ENCODE measurements at regions not wholly inside any gene's neighbourhood (a gene's known extent, or its start where the extent isn't known, plus 50 kb on each side); places are given as distances from the start of the nearest gene placed in this dataset.

DNA sequence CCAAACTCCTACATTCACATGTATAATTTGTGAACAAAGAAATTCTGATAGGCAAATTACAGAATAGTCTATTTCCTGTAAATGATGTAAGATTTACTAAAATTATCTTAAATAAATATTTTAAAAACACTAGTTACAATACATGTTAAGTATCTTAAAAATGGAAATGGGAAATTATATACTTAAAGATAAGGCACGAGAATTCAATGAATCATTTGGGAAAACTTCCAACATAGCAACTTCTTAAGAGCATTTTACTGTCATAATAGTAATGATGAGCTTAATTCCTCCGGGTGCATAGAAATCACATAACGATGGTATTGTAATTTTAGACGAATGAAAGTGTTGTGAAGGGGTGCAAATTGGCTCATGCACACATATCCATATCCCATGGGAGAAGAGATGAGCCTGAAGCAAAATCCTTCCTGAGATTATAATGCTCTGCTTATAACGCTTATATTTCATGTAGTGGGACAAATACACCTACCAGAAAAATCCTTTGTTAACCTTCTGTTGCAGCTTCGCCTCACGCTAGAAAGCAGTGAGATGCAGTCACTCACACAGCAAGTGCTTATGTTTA is 873.5 kb downstream of the PDHA2 start:
- no peak overlapping the region for H3K4me2 ChIP-seq (ENCODE audit: low read length)
- H3K27me3 ChIP-seq (ENCODE audit: insufficient read depth, low read length), result no peaks in the 10 kb centered on the region
- H3K79me2 ChIP-seq (ENCODE audit: insufficient read depth, low read length), result no peaks in the 10 kb centered on the region
- no peak overlapping the region for H3K27ac ChIP-seq (ENCODE audit: low read depth, low read length)
- no peaks in the 10 kb centered on the region for H4K20me1 ChIP-seq (ENCODE audit: insufficient read depth, low read length)
- H3K4me3 ChIP-seq (ENCODE audit: insufficient read depth, low read depth, low read length), result no peak overlapping the region
- peak; percentile 35 for DNase-seq (ENCODE audit: low read depth)
- Mint-ChIP-seq H3K4me1 (ENCODE audit: low read depth, unreplicated experiment) (no peaks in the 10 kb centered on the region), H3K4me3 (ENCODE audit: unreplicated experiment) (no peak overlapping the region), H3K9me3 (ENCODE audit: unreplicated experiment) (no peaks in the 10 kb centered on the region), H3K27ac (ENCODE audit: unreplicated experiment) (no peak overlapping the region), H3K36me3 (ENCODE audit: low read depth, unreplicated experiment) (no peaks in the 10 kb centered on the region), H3K27me3 (ENCODE audit: low read depth, unreplicated experiment) (no peaks in the 10 kb centered on the region)
- no peaks in the 10 kb centered on the region for H3K36me3 ChIP-seq (ENCODE audit: insufficient read depth, low read length)
- no peaks in the 10 kb centered on the region for H3K9me3 ChIP-seq (ENCODE audit: insufficient read depth, low read depth, low read length)
- no peak for TF ChIP-seq EZH2 (IDR thresholded peaks at IDR 0.05; ENCODE audit: insufficient read depth, low read length)
- TF ChIP-seq, protein P1, sequence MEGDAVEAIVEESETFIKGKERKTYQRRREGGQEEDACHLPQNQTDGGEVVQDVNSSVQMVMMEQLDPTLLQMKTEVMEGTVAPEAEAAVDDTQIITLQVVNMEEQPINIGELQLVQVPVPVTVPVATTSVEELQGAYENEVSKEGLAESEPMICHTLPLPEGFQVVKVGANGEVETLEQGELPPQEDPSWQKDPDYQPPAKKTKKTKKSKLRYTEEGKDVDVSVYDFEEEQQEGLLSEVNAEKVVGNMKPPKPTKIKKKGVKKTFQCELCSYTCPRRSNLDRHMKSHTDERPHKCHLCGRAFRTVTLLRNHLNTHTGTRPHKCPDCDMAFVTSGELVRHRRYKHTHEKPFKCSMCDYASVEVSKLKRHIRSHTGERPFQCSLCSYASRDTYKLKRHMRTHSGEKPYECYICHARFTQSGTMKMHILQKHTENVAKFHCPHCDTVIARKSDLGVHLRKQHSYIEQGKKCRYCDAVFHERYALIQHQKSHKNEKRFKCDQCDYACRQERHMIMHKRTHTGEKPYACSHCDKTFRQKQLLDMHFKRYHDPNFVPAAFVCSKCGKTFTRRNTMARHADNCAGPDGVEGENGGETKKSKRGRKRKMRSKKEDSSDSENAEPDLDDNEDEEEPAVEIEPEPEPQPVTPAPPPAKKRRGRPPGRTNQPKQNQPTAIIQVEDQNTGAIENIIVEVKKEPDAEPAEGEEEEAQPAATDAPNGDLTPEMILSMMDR (IDR thresholded peaks at IDR 0.05; ENCODE audit: insufficient read depth, low read depth, low read length), result no peak
- no peak for FAIRE-seq
- no peak overlapping the region for H3K9ac ChIP-seq (ENCODE audit: low read length)
- H2AFZ ChIP-seq (ENCODE audit: low read depth, low read length), result no peak overlapping the region
- H3K4me1 ChIP-seq (ENCODE audit: insufficient read depth, low read length), result no peaks in the 10 kb centered on the region

DNA sequence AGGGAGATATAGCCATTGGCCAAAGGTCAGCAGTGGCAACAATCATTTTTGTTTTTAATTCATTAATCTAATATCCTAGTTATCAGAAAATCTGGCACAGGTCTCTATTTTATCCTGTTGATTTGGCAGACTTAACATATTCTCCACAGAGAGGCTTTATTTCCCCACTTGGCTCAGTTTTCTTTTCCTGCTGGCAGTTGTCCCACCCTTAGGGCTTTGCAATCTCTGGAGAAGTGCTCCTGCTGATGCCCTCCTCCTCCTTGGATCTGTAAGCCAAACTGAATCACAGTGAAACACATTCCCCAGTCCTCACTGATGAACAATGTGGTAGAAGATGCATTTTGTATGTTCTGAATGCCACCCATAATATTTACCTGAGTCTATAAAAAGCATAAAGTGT is 889.7 kb downstream of the PDHA2 start:
- TF ChIP-seq, protein P1 (IDR thresholded peaks at IDR 0.05; ENCODE audit: insufficient read depth, low read depth, low read length), result no peak
- no peak for TF ChIP-seq EZH2 (IDR thresholded peaks at IDR 0.05; ENCODE audit: insufficient read depth, low read length)
- H3K79me2 ChIP-seq (ENCODE audit: insufficient read depth, low read length), result no peaks in the 10 kb centered on the region
- no peaks in the 10 kb centered on the region for H3K27me3 ChIP-seq (ENCODE audit: insufficient read depth, low read length)
- no peak overlapping the region for H3K4me2 ChIP-seq (ENCODE audit: low read length)
- H3K27ac Mint-ChIP-seq (ENCODE audit: unreplicated experiment), result no peak overlapping the region
- no peak overlapping the region for H2AFZ ChIP-seq (ENCODE audit: low read depth, low read length)
- H3K36me3 Mint-ChIP-seq (ENCODE audit: low read depth, unreplicated experiment), result no peaks in the 10 kb centered on the region
- no peak overlapping the region for H3K27ac ChIP-seq (ENCODE audit: low read depth, low read length)
- H3K9me3 ChIP-seq (ENCODE audit: insufficient read depth, low read depth, low read length), result peaks cover 3% of the 10 kb centered on the region
- no peak overlapping the region for H3K4me3 ChIP-seq (ENCODE audit: insufficient read depth, low read depth, low read length)
- H4K20me1 ChIP-seq (ENCODE audit: insufficient read depth, low read length), result no peaks in the 10 kb centered on the region
- peaks cover 13% of the 10 kb centered on the region for H3K9me3 Mint-ChIP-seq (ENCODE audit: unreplicated experiment)
- DNase-seq (ENCODE audit: low read depth), result peak; percentile 54
- no peak overlapping the region for H3K9ac ChIP-seq (ENCODE audit: low read length)
- no peaks in the 10 kb centered on the region for H3K36me3 ChIP-seq (ENCODE audit: insufficient read depth, low read length)
- no peaks in the 10 kb centered on the region for H3K4me1 ChIP-seq (ENCODE audit: insufficient read depth, low read length)
- H3K27me3 Mint-ChIP-seq (ENCODE audit: low read depth, unreplicated experiment), result no peaks in the 10 kb centered on the region
- no peaks in the 10 kb centered on the region for H3K4me1 Mint-ChIP-seq (ENCODE audit: low read depth, unreplicated experiment)
- no peak overlapping the region for H3K4me3 Mint-ChIP-seq (ENCODE audit: unreplicated experiment)
- no peak for FAIRE-seq

DNA sequence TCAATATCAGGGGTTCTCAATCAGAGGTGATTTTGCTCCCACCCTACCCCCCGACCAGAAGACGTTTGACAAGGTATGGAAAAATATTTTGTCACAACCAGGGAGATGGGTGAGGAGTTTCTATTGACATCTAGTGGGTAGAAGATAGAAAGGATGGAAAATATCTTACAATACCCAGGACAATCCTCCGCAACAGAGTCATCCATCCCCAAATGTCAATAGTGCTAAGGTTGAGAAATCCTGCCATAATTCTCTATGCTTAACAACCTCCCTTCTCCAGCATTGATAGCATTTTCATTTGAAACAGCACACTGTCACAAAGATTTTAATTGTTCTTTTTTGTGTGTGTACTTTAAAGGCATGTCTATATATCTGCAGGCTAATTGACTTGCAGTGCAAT is 890.5 kb downstream of the PDHA2 start:
- H2AFZ ChIP-seq (ENCODE audit: low read depth, low read length), result no peak overlapping the region
- no peaks in the 10 kb centered on the region for H3K36me3 ChIP-seq (ENCODE audit: insufficient read depth, low read length)
- H3K36me3 Mint-ChIP-seq (ENCODE audit: low read depth, unreplicated experiment), result no peaks in the 10 kb centered on the region
- H3K9me3 Mint-ChIP-seq (ENCODE audit: unreplicated experiment), result peaks cover 13% of the 10 kb centered on the region
- H3K27me3 Mint-ChIP-seq (ENCODE audit: low read depth, unreplicated experiment), result no peaks in the 10 kb centered on the region
- TF ChIP-seq, protein P1 (IDR thresholded peaks at IDR 0.05; ENCODE audit: insufficient read depth, low read depth, low read length), result no peak
- TF ChIP-seq EZH2 (IDR thresholded peaks at IDR 0.05; ENCODE audit: insufficient read depth, low read length), result no peak
- no peaks in the 10 kb centered on the region for H3K79me2 ChIP-seq (ENCODE audit: insufficient read depth, low read length)
- H3K27ac ChIP-seq (ENCODE audit: low read depth, low read length), result no peak overlapping the region
- H3K4me3 ChIP-seq (ENCODE audit: insufficient read depth, low read depth, low read length), result no peak overlapping the region
- H4K20me1 ChIP-seq (ENCODE audit: insufficient read depth, low read length), result no peaks in the 10 kb centered on the region
- no peak for DNase-seq (ENCODE audit: low read depth)
- no peak overlapping the region for H3K27ac Mint-ChIP-seq (ENCODE audit: unreplicated experiment)
- H3K9me3 ChIP-seq (ENCODE audit: insufficient read depth, low read depth, low read length), result peaks cover 3% of the 10 kb centered on the region
- no peak overlapping the region for H3K9ac ChIP-seq (ENCODE audit: low read length)
- H3K4me1 ChIP-seq (ENCODE audit: insufficient read depth, low read length), result no peaks in the 10 kb centered on the region
- no peaks in the 10 kb centered on the region for H3K27me3 ChIP-seq (ENCODE audit: insufficient read depth, low read length)
- no peak overlapping the region for H3K4me2 ChIP-seq (ENCODE audit: low read length)
- FAIRE-seq, result no peak
- H3K4me1 Mint-ChIP-seq (ENCODE audit: low read depth, unreplicated experiment), result no peaks in the 10 kb centered on the region
- H3K4me3 Mint-ChIP-seq (ENCODE audit: unreplicated experiment), result no peak overlapping the region
